ENCODE measurements at regions not wholly inside any gene's neighbourhood (a gene's known extent, or its start where the extent isn't known, plus 50 kb on each side); places are given as distances from the start of the nearest gene placed in this dataset.

GRCh38 chr14:106821119-106821518, 1294.7 kb downstream of the TMEM121 start:
- no peak for TF ChIP-seq CTCF (conservative IDR thresholded peaks at IDR 0.05; ENCODE audit: low read depth, low read length)
- TF ChIP-seq EZH2 (IDR thresholded peaks at IDR 0.05; ENCODE audit: borderline replicate concordance, low read depth, low read length, poor library complexity, severe bottlenecking), result no peak
